D721Med (cell line): ENCODE measurements at regions not wholly inside any gene's neighbourhood (a gene's known extent, or its start where the extent isn't known, plus 50 kb on each side); places are given as distances from the start of the nearest gene placed in this dataset.

ENCODE experiments used
- DNase-seq: peaks from one replicate; pipeline ENCODE4 v3.0.0; 2011; ENCODE audit warnings: low spot score; ENCODE audit not compliant: insufficient read length
- FAIRE-seq: peaks from 2 replicates; lab custom pipeline; 2011; peaks lifted over from hg19 to GRCh38; lab: Jason Lieb, UNC
- TF ChIP-seq, protein P1 (sequence below): IDR thresholded peaks from 2 replicates; pipeline ENCODE4 v1.5.1; 2012; ENCODE audit warnings: mild to moderate bottlenecking, control low read depth; ENCODE audit not compliant: insufficient read depth; ENCODE audit errors: missing control alignments

DNA sequence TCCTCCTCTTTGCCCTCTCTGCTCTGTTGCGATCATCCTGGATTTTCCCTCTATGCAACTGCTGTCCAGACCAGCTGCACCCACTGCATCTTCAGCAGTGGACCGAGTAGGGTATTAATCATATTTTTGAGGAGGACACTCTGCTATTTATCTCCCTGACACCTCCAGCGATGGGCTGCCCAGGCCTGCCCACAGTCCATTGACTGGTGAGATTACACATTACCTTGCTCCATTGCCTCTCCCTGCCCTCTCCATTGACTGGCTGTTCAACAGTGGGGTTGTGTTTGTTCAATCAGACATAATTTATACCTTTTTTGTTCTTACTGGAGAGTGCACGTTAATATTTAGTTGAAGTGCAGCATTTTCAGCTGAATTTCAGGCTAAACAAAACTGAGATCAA is 559.3 kb upstream of the ARRDC4 start:
- TF ChIP-seq, protein P1, sequence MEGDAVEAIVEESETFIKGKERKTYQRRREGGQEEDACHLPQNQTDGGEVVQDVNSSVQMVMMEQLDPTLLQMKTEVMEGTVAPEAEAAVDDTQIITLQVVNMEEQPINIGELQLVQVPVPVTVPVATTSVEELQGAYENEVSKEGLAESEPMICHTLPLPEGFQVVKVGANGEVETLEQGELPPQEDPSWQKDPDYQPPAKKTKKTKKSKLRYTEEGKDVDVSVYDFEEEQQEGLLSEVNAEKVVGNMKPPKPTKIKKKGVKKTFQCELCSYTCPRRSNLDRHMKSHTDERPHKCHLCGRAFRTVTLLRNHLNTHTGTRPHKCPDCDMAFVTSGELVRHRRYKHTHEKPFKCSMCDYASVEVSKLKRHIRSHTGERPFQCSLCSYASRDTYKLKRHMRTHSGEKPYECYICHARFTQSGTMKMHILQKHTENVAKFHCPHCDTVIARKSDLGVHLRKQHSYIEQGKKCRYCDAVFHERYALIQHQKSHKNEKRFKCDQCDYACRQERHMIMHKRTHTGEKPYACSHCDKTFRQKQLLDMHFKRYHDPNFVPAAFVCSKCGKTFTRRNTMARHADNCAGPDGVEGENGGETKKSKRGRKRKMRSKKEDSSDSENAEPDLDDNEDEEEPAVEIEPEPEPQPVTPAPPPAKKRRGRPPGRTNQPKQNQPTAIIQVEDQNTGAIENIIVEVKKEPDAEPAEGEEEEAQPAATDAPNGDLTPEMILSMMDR = no peak
- FAIRE-seq (no peak), DNase-seq (no peak)

DNA sequence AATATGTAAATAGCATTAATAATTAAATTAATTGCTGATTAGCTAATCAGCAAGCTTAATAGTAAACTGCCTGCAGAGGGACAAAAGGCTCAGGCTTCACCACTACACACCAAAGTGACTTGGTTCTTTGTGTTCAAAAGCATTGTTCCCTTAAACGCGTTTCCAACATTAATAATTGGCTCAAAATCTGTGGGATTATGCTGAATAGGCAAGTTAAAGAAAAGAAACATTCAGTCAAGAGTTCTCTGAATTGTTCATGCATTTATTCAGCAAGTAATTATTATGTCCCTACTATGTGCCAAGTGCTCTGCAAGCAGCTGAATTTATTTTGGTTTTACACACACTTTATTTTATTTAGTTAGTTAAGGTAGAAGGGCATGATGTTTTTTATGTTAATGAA is 558.5 kb upstream of the ARRDC4 start:
- TF ChIP-seq, protein P1 = no peak
- FAIRE-seq (no peak), DNase-seq (no peak)

DNA sequence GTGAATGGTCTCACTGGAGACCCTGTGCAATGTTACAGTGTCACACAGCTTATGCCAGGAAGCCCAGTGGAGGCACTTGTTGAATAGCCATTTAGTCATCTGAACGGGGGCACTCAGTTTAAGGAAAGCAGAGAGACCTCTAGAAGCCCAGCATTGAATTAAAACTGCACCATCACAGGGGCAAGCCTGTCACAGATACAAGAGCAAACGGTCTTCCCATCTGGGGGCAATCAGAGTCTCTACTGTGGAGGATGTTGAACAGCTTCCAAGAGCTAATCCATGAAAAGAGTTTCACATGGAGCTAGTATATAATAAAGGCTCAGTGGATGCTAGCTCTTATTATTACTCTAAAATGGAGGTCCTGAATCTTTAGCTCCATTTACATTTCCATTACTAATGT is 553.7 kb upstream of the ARRDC4 start:
- DNase-seq = no peak
- FAIRE-seq = no peak
- TF ChIP-seq, protein P1 = no peak

DNA sequence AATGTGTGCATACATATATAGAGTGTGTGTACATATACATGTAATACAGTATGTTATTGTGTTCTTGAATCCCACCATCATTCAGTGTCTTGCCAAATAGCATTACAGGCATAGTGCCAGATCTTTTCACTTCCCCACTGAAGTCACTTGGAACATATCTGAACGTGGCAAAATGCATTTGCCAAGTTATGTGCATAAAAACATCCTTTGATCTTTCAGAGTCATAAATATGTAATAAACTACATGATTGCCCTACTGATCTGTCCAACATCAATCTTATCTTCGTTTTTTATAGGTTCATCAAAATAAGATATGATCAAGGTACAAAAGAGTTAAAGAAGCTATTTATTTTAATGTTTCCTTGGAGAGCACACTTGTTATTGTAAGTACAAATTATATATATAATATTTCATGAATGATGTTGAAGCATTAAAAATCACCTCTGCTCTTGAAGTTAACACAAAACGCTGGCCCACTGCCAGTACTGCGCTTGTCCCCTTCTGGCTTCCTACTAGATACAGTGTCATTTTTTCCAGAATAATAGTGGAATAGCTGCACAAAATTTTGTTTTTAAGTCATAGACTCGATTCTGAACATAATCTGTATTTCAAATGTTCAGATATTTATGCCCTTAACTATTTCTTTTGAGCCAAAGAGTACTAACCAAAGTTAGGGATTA is 549.5 kb upstream of the ARRDC4 start:
- FAIRE-seq (no peak), DNase-seq (no peak)
- TF ChIP-seq, protein P1 = no peak

DNA sequence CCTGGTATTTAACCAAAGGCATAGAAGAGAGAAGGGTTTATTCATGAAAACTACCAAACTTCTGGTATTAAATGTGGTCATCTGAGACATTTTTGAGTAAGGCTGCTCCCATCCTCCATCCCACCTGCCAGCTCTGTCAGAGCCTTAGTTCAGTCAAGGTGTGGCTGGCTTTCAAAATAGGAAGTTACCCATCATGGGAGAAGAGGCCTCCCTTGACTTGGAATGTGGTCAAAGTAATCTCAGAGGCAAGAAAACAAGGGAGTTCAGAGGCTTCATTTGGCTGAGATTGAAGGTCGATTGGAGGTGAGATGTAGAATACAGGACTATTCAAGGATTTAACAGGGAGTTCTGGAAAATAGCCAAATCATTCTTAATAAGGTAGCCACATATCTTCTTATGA is 540.4 kb upstream of the ARRDC4 start:
- FAIRE-seq = no peak
- TF ChIP-seq, protein P1 = no peak
- DNase-seq = no peak

DNA sequence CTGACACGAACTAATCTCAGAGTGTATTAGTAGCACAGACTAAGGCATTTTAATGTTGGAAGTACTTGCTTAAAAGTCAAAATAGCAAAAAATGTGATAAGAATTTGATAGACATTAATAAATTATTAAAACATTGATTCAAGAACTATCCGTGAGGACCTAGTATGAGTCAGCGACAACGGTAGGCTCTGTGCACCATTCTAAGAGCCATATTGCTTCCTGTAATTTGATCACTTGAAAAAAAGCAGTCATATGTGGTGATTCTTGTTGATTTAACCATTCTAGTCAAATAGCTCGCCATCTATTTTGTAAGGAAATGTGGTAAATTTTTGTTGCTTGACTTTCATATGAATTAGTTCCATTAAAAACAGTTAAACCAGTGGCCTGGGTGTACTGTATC is 534.9 kb upstream of the ARRDC4 start:
- FAIRE-seq (no peak), DNase-seq (no peak)
- TF ChIP-seq, protein P1 = no peak

DNA sequence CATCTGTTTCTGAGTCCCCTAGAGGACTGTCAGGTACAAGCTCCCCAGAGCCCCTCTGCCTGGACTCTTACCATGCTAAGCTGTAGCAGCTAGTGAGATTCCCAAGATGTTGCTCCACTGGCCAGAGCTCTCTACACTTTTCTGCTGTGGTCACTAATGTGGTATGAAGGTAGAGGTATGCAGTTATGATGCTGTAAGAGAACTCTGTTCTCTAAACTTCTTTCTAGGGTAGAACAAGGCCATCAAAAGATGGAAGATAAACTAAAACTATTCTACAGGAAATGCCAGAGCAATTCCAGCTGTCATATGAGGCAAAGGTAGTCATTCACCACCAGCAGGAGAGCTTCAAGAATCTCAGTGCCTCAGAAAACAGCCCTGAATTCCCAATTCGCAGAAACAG is 517.4 kb upstream of the ARRDC4 start:
- DNase-seq (no peak), FAIRE-seq (no peak)
- TF ChIP-seq, protein P1 = no peak
